IMR-90 (cell line): ENCODE measurements at regions not wholly inside any gene's neighbourhood (a gene's known extent, or its start where the extent isn't known, plus 50 kb on each side); places are given as distances from the start of the nearest gene placed in this dataset.
A peak's percentile ranks its signal among the peaks of the same experiment; 100 is the strongest.

Experiments
- ATAC-seq: fragments of 200-7000 bp; cut with Tn5 transposase; 2 replicates; pipeline ENCODE4 v1.9.1; 2020; ENCODE audit warnings: low read depth, mild to moderate bottlenecking, moderate library complexity
- BruUV-seq: library from RNA; stranded (reverse); fragments of 400-500 nt; replicated peaks from 2 replicates; lab custom pipeline; 2021; lab: Mats Ljungman, UMichigan
- CTCF ChIA-PET: fragments of 300-600 bp; formaldehyde crosslinking; extraction: SDS; loops from one replicate; lab custom pipeline; 2021; ENCODE audit warnings: antibody characterized with exemption; lab: Yijun Ruan, JAX
- POLR2A ChIA-PET: fragments of 300-600 bp; sonication (Branson Sonifier 250); formaldehyde crosslinking; loops from one replicate; lab custom pipeline; 2022; ENCODE audit warnings: antibody characterized with exemption; ENCODE audit not compliant: unreplicated experiment; lab: Charles Lee
- DNase-seq: peaks from one replicate; pipeline ENCODE4 v3.0.0; 2013
- H2AFZ ChIP-seq: replicated peaks from 2 replicates; pipeline ENCODE3; 2013; ENCODE audit warnings: low read length, mild to moderate bottlenecking; ENCODE audit not compliant: poor library complexity
- H2AK5ac ChIP-seq: 2 replicates; pipeline ENCODE4 v1.6.1; 2013; ENCODE audit warnings: low read depth, low read length, inconsistent platforms
- H2AK9ac ChIP-seq: replicated peaks from 2 replicates; pipeline ENCODE3; 2013; ENCODE audit warnings: mild to moderate bottlenecking, low read depth, low read length, moderate library complexity; ENCODE audit not compliant: poor library complexity
- H2BK120ac ChIP-seq: 2 replicates; pipeline ENCODE4 v1.6.1; 2013; ENCODE audit warnings: low read depth, low read length, inconsistent platforms
- H2BK15ac ChIP-seq: 3 replicates; pipeline ENCODE4 v1.6.1; 2013; ENCODE audit warnings: low read depth, low read length, inconsistent platforms
- H2BK20ac ChIP-seq: 2 replicates; pipeline ENCODE4 v1.6.1; 2013; ENCODE audit warnings: low read depth, mild to moderate bottlenecking, inconsistent platforms, low read length, moderate library complexity
- H2BK5ac ChIP-seq: 2 replicates; pipeline ENCODE4 v1.6.1; 2013; ENCODE audit warnings: mild to moderate bottlenecking, low read depth, low read length, inconsistent platforms; ENCODE audit not compliant: poor library complexity, severe bottlenecking
- H3K14ac ChIP-seq: replicated peaks from 2 replicates; pipeline ENCODE4 v1.6.1; 2013; ENCODE audit warnings: low read depth, low read length, inconsistent platforms
- H3K18ac ChIP-seq: 2 replicates; pipeline ENCODE4 v1.6.1; 2013; ENCODE audit warnings: low read depth, low read length, control low read depth
- H3K23ac ChIP-seq: 2 replicates; pipeline ENCODE4 v1.6.1; 2013; ENCODE audit warnings: low read depth, low read length, inconsistent platforms
- H3K27ac ChIP-seq: 2 replicates; pipeline ENCODE4 v1.5.1; 2013; ENCODE audit warnings: mild to moderate bottlenecking, control low read depth, low read length; ENCODE audit not compliant: insufficient read depth
- H3K27me3 ChIP-seq: 2 replicates; pipeline ENCODE4 v1.6.1; 2013; ENCODE audit warnings: low read length; ENCODE audit not compliant: control insufficient read depth, insufficient read depth
- H3K36me3 ChIP-seq: 2 replicates; pipeline ENCODE4 v1.6.1; 2013; ENCODE audit warnings: low read length, mixed read lengths; ENCODE audit not compliant: control insufficient read depth, insufficient read depth
- H3K4ac ChIP-seq: 2 replicates; pipeline ENCODE4 v1.6.1; 2013; ENCODE audit warnings: low read depth, low read length, inconsistent platforms
- H3K4me1 ChIP-seq: 2 replicates; pipeline ENCODE4 v1.6.1; 2013; ENCODE audit warnings: low read length, mixed read lengths; ENCODE audit not compliant: control insufficient read depth, insufficient read depth
- H3K4me2 ChIP-seq: 2 replicates; pipeline ENCODE4 v1.6.1; 2013; ENCODE audit warnings: low read depth, mild to moderate bottlenecking, control low read depth, low read length, moderate library complexity
- H3K4me3 ChIP-seq: 2 replicates; pipeline ENCODE4 v1.5.1; 2013; ENCODE audit warnings: low read depth, mild to moderate bottlenecking, control low read depth, low read length, moderate library complexity; ENCODE audit not compliant: insufficient read depth
- H3K56ac ChIP-seq: 2 replicates; pipeline ENCODE4 v1.6.1; 2013; ENCODE audit warnings: low read length, inconsistent platforms; ENCODE audit not compliant: insufficient read depth; ENCODE audit errors: extremely low read depth
- H3K79me1 ChIP-seq, 2 experiments: 2 replicates each; pipeline ENCODE4 v1.6.1; 2013; ENCODE audit warnings: low read length in 2 of 2, inconsistent platforms in 1 of 2, low read depth in 1 of 2
- H3K9ac ChIP-seq: 2 replicates; pipeline ENCODE4 v1.6.1; 2013; ENCODE audit warnings: low read depth, low read length, control low read depth
- H3K9me1 ChIP-seq: 2 replicates; pipeline ENCODE4 v1.6.1; 2013; ENCODE audit warnings: low read length, inconsistent platforms; ENCODE audit not compliant: insufficient read depth
- H3K9me3 ChIP-seq: 2 replicates; pipeline ENCODE4 v1.6.1; 2013; ENCODE audit warnings: low read length; ENCODE audit not compliant: control insufficient read depth, insufficient read depth
- H4K20me1 ChIP-seq: 2 replicates; pipeline ENCODE4 v1.6.1; 2013; ENCODE audit warnings: low read length, inconsistent platforms; ENCODE audit not compliant: insufficient read depth
- H4K5ac ChIP-seq: 2 replicates; pipeline ENCODE4 v1.6.1; 2013; ENCODE audit warnings: mild to moderate bottlenecking, low read depth, low read length, control low read depth
- H4K8ac ChIP-seq, 2 experiments: 2 replicates each; pipeline ENCODE4 v1.6.1; 2013; ENCODE audit warnings: low read depth in 2 of 2, low read length in 2 of 2, control low read depth in 1 of 2, inconsistent platforms in 1 of 2
- H4K91ac ChIP-seq: 2 replicates; pipeline ENCODE4 v1.6.1; 2013; ENCODE audit warnings: low read depth, low read length, inconsistent platforms; ENCODE audit not compliant: insufficient read depth
- BHLHE40 ChIP-seq: fragments of 150-350 bp; IDR thresholded peaks from 2 replicates; pipeline ENCODE4 v1.6.1; 2016; ENCODE audit warnings: mild to moderate bottlenecking, low read depth, low read length
- CHD1 ChIP-seq: IDR thresholded peaks from 2 replicates; pipeline ENCODE4 v1.6.1; 2012; ENCODE audit warnings: low read depth, low read length, improper control_type of control experiment
- MXI1 ChIP-seq: IDR thresholded peaks from 2 replicates; pipeline ENCODE4 v1.6.1; 2012; ENCODE audit warnings: low read depth, mild to moderate bottlenecking, low read length, moderate library complexity, borderline replicate concordance
- POLR2A ChIP-seq: IDR thresholded peaks from 2 replicates; pipeline ENCODE4 v1.6.1; 2012; ENCODE audit warnings: mild to moderate bottlenecking, low read depth, low read length
- RAD21 ChIP-seq: IDR thresholded peaks from 2 replicates; pipeline ENCODE4 v1.6.1; 2012; ENCODE audit warnings: low read length, improper control_type of control experiment
- RCOR1 ChIP-seq: IDR thresholded peaks from 2 replicates; pipeline ENCODE4 v1.6.1; 2012; ENCODE audit warnings: mild to moderate bottlenecking, low read length, improper control_type of control experiment; ENCODE audit not compliant: insufficient replicate concordance
- SMC3 ChIP-seq: fragments of 150-350 bp; IDR thresholded peaks from 2 replicates; pipeline ENCODE4 v1.6.1; 2016; ENCODE audit warnings: low read depth, mild to moderate bottlenecking, antibody characterized with exemption, low read length, moderate library complexity
- WGBS, 2 experiments: methylation state at CpG; one replicate each; pipeline versions ENCODE4 v1.1.5 to v1.1.7; 2013; ENCODE audit warnings: missing lambda C conversion rate in 2 of 2; ENCODE audit not compliant: insufficient read length in 1 of 2; ENCODE audit errors: extremely low coverage in 2 of 2; 5-methylcytosine and 5-hydroxymethylcytosine counted together
- dilution Hi-C: fragments of 300-500 bp; cut with HindIII; formaldehyde crosslinking; loops from one replicate; pipeline ENCODE4 v1.14.3; 2018; ENCODE audit warnings: low sequenced_read_pairs; ENCODE audit not compliant: unreplicated experiment
- in situ Hi-C: fragments of 300-500 bp; cut with MboI; formaldehyde crosslinking; loops from 3 replicates; pipeline ENCODE4 v1.14.3; 2019; ENCODE audit warnings: low sequenced_read_pairs, inconsistent platforms, mixed read lengths
- intact Hi-C: fragments of 100-400 bp; cut with micrococcal nuclease; formaldehyde crosslinking; loops from 2 replicates; pipeline ENCODE4 v1.10.0; 2022

DNA sequence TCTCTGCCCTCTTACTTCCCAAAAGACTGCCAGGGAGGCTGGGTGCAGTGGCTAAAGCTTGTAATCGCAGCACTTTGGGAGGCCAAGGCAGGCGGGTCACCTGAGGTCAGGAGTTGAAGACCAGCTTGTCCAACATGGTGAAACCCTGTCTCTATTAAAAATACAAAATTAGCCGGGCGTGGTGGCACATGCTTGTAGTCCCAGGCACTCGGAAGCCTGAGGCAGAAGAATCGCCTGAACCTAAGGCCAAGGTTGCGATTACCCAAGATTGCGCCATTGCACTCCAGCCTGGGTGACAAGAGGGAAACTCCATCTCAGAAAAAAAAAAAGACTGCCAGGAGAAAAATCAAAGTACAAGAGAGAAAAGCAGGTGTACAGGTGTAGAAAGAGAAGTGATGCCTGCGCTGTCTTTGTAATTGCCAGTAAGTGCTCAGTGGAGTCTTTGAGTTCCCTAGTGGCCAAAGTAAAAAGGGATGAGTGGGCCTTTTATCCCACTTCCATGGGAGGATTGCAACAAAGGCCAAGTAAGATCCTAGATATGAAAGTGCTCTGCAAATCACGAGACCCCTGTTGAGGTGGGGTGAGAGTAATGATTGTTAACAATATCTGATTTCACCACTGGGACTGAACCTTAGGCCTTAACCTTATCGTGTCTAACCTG lies 94.7 kb upstream of the WNT4 start:
- Histone ChIP-seq H2AK5ac (no peak overlapping the region), H2BK5ac (no peak overlapping the region), H3K9me1 (no peaks in the 10 kb centered on the region), H3K27ac (no peak overlapping the region), H3K18ac (no peak overlapping the region), H3K27me3 (peaks cover 65% of the 10 kb centered on the region), H2AK9ac (peak overlapping the region; percentile 0), H3K56ac (no peak overlapping the region), H3K4ac (no peak overlapping the region), H2AFZ (no peak overlapping the region), H3K4me1 (no peaks in the 10 kb centered on the region), H3K79me1 (no peaks in the 10 kb centered on the region), H2BK20ac (no peak overlapping the region), H3K23ac (no peak overlapping the region), H4K5ac (no peak overlapping the region), H2BK120ac (no peak overlapping the region), H3K4me2 (no peak overlapping the region), H3K14ac (no peak overlapping the region), H4K20me1 (no peaks in the 10 kb centered on the region; the same call in 1 of the 2 replicates), H3K4me3 (no peak overlapping the region), H3K36me3 (no peaks in the 10 kb centered on the region), H3K9me3 (no peaks in the 10 kb centered on the region), H2BK15ac (no peak overlapping the region), H3K9ac (no peak overlapping the region), H4K8ac (no peak overlapping the region), H4K91ac (no peak overlapping the region)
- BruUV-seq = no TSS peak
- POLR2A ChIA-PET = no interaction called here
- DNase-seq (no peak), ATAC-seq (no peak)
- TF ChIP-seq POLR2A (no peak), SMC3 (no peak), BHLHE40 (no peak), CHD1 (no peak), MXI1 (no peak), RAD21 (no peak), RCOR1 (no peak)
- intact Hi-C loops = no loop called here
- CTCF ChIA-PET = no interaction called here
- dilution Hi-C loops = no loop called here
- in situ Hi-C loops = no loop called here
- 77% methylated on average over 4 of the region's 11 CpGs; no CpG with 5 or more reads in 1 of the 2 experiments for WGBS, 2 experiments
